ENCODE measurements at regions not wholly inside any gene's neighbourhood (a gene's known extent, or its start where the extent isn't known, plus 50 kb on each side); places are given as distances from the start of the nearest gene placed in this dataset.

DNA sequence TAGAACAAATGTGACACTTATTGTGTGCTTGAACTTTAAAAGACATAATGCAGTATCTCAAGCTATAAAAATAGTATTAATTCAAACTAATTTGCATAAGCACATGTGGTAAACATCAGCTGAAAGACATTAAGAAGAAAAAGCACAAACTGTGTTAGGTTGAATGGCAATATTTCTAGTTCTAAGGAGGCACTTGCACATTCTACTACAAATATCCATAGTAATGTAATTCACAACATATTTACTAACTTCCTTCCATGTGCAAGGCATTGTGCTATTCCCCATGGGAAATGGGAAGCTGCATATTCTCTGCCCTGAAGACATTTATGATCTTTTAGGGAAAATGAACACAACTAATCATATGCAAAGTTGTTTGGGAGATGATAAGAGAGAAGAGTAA is 80.2 kb upstream of the SLC13A1 start:
- Histone ChIP-seq H3K27ac (no peak overlapping the region), H3K27me3 (no peaks in the 10 kb centered on the region), H3K4me3 (no peak overlapping the region), H3K9me3 (no peaks in the 10 kb centered on the region), H3K36me3 (no peaks in the 10 kb centered on the region), H3K4me1 (no peaks in the 10 kb centered on the region)
- TF ChIP-seq, protein P1, sequence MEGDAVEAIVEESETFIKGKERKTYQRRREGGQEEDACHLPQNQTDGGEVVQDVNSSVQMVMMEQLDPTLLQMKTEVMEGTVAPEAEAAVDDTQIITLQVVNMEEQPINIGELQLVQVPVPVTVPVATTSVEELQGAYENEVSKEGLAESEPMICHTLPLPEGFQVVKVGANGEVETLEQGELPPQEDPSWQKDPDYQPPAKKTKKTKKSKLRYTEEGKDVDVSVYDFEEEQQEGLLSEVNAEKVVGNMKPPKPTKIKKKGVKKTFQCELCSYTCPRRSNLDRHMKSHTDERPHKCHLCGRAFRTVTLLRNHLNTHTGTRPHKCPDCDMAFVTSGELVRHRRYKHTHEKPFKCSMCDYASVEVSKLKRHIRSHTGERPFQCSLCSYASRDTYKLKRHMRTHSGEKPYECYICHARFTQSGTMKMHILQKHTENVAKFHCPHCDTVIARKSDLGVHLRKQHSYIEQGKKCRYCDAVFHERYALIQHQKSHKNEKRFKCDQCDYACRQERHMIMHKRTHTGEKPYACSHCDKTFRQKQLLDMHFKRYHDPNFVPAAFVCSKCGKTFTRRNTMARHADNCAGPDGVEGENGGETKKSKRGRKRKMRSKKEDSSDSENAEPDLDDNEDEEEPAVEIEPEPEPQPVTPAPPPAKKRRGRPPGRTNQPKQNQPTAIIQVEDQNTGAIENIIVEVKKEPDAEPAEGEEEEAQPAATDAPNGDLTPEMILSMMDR (IDR thresholded peaks at IDR 0.05) = no peak
- no peak for DNase-seq (ENCODE audit: low spot score)

DNA sequence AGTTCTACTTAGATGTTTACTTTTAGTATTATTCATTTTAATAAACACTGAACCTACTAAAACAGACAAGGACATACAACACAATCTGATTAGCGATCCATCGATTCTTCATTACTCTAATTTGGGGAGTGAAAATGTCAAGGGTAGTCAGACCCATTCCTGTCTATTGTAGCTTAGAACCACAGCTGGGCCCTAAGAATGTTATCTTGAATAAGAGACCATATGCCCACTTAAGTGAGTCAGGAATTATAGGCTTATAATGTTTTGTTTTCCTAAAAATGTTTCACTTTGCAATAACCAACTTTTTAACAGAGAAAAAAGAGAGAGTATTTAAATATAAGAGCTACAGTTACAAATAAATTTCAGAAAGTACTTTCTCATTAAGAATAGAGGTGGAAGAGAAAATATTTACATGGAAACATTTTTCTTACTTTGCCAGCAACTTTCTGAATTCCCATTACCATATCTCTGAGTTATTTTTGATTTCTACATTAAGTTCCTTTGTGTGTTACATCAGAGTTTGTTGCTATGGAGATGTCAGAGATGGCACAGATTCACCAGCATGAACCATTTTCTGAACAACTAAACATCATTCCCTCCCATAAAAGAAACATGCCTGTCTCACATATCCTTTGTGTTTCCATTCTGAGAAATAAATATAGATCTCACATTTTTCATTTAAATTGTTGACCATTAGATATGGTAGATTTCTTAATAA is 75.4 kb upstream of the SLC13A1 start:
- no peaks in the 10 kb centered on the region for H3K4me1 ChIP-seq
- H3K27ac ChIP-seq = no peak overlapping the region
- TF ChIP-seq, protein P1 (IDR thresholded peaks at IDR 0.05) = no peak
- no peaks in the 10 kb centered on the region for H3K36me3 ChIP-seq
- no peaks in the 10 kb centered on the region for H3K27me3 ChIP-seq
- DNase-seq (ENCODE audit: low spot score) = no peak
- H3K4me3 ChIP-seq = no peak overlapping the region
- no peaks in the 10 kb centered on the region for H3K9me3 ChIP-seq

DNA sequence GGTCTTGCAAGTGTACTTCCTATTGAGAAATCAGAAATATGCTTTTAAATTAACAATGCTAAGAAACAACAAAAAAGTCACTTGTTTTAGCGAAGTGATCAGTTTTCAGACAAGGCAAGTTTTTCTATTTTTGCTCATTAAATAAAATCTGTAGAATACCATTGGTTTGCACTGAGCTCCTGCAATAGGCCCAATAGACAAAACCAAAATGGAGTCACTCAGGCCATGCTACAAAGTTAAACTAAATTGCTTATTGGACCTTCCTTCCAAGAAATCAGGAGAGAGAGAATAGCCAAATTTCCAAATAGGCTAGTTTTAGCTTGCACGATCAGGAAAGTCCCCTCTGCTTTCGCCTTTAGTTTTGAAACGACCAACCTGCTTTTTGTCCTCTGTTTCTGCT is 73.4 kb upstream of the SLC13A1 start:
- Histone ChIP-seq H3K36me3 (no peaks in the 10 kb centered on the region), H3K9me3 (no peaks in the 10 kb centered on the region), H3K27ac (no peak overlapping the region), H3K4me3 (no peak overlapping the region), H3K4me1 (no peaks in the 10 kb centered on the region), H3K27me3 (no peaks in the 10 kb centered on the region)
- TF ChIP-seq, protein P1 (IDR thresholded peaks at IDR 0.05) = no peak
- no peak for DNase-seq (ENCODE audit: low spot score)

DNA sequence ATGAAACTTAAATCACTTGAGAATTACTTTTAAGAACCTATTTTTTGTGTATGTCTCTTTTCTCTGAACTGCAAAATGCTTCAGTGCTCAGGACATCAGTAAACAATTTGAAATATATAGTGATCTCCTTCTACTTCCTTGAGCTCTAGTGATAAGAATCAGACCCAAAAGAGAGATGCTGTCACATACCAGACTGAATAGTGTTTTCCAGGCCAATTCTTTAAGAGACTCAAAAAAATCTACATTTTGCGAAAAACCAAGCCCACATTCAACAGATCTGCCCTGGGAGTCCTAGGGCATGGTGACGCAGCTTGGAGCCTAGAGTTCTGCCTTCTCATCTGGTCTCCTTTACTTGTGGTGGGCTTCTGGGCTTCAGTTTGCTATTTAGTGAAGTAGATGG is 72.1 kb upstream of the SLC13A1 start:
- Histone ChIP-seq H3K36me3 (no peaks in the 10 kb centered on the region), H3K27ac (no peak overlapping the region), H3K27me3 (no peaks in the 10 kb centered on the region), H3K9me3 (no peaks in the 10 kb centered on the region), H3K4me1 (no peaks in the 10 kb centered on the region), H3K4me3 (no peak overlapping the region)
- TF ChIP-seq, protein P1 (IDR thresholded peaks at IDR 0.05) = no peak
- DNase-seq (ENCODE audit: low spot score) = no peak

DNA sequence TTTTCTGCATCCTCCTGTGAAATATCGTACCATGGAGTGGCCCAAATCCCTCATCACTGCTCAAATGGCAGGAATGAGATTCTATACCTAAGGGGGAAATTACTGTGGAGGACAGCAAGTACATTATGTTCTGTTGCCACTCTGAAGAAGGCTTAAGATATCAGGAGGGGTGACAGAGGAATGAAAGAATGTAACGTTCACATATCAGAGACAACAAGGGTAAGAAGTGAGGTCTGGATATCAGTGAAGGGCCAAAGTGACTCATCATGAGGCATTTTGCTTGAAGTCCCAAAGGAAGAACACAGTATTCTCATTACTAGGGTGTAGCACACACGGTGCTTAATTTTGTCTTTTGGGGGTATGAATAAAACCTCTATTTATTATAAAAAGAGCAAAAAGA is 71.5 kb upstream of the SLC13A1 start:
- Histone ChIP-seq H3K36me3 (no peaks in the 10 kb centered on the region), H3K27ac (no peak overlapping the region), H3K4me1 (no peaks in the 10 kb centered on the region), H3K27me3 (no peaks in the 10 kb centered on the region), H3K4me3 (no peak overlapping the region), H3K9me3 (no peaks in the 10 kb centered on the region)
- TF ChIP-seq, protein P1 (IDR thresholded peaks at IDR 0.05) = no peak
- DNase-seq (ENCODE audit: low spot score) = no peak

DNA sequence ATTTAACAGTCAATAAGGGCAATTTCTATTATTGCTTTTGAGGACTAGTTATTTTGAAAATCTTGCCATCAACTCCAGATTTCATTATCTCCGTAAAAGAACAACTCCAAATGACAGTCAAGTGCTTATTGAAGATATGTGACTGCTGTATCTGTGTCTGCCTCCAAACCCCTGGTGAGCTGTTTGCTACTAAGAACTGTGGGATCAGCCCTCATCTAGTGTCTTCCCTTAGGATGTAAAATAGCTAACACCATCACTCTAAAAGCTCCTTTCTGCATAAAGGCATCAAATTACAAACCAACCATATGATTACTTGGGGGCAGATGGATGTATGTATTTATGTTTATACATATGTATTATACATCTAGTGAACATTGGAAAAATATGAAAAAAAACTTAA is 70.8 kb upstream of the SLC13A1 start:
- DNase-seq (ENCODE audit: low spot score) = no peak
- TF ChIP-seq, protein P1 (IDR thresholded peaks at IDR 0.05) = no peak
- Histone ChIP-seq H3K4me3 (no peak overlapping the region), H3K9me3 (no peaks in the 10 kb centered on the region), H3K27me3 (no peaks in the 10 kb centered on the region), H3K4me1 (no peaks in the 10 kb centered on the region), H3K36me3 (no peaks in the 10 kb centered on the region), H3K27ac (no peak overlapping the region)

Data from right atrium auricular region (tissue), 2 donors.